ENCODE measurements at regions not wholly inside any gene's neighbourhood (a gene's known extent, or its start where the extent isn't known, plus 50 kb on each side); places are given as distances from the start of the nearest gene placed in this dataset.

GRCh38 chr1:214106375-214106774, 118.6 kb downstream of the PROX1 start:
- TF ChIP-seq ZFP30 (CRISPR knock-in tag; IDR thresholded peaks at IDR 0.05) (no peak), ARNTL (CRISPR knock-in tag; IDR thresholded peaks at IDR 0.05; ENCODE audit: borderline replicate concordance, low read depth) (no peak), TOX (CRISPR knock-in tag; IDR thresholded peaks at IDR 0.05; ENCODE audit: borderline replicate concordance) (no peak), BACH2 (CRISPR knock-in tag; IDR thresholded peaks at IDR 0.05; ENCODE audit: borderline replicate concordance) (no peak), PATZ1 (CRISPR knock-in tag; IDR thresholded peaks at IDR 0.05; ENCODE audit: borderline replicate concordance) (no peak), ZNF565 (CRISPR knock-in tag; conservative IDR thresholded peaks at IDR 0.05; ENCODE audit: low read depth) (no peak), RARB (CRISPR knock-in tag; IDR thresholded peaks at IDR 0.05) (no peak), ZNF70 (CRISPR knock-in tag; IDR thresholded peaks at IDR 0.05) (no peak), ZC3H10 (CRISPR knock-in tag; IDR thresholded peaks at IDR 0.05) (no peak), ZNF8 (CRISPR knock-in tag; IDR thresholded peaks at IDR 0.05) (no peak), TCF4 (CRISPR knock-in tag; IDR thresholded peaks at IDR 0.05; ENCODE audit: borderline replicate concordance) (no peak), OSR1 (CRISPR knock-in tag; IDR thresholded peaks at IDR 0.05) (no peak)
- TF ChIP-seq, protein P1, sequence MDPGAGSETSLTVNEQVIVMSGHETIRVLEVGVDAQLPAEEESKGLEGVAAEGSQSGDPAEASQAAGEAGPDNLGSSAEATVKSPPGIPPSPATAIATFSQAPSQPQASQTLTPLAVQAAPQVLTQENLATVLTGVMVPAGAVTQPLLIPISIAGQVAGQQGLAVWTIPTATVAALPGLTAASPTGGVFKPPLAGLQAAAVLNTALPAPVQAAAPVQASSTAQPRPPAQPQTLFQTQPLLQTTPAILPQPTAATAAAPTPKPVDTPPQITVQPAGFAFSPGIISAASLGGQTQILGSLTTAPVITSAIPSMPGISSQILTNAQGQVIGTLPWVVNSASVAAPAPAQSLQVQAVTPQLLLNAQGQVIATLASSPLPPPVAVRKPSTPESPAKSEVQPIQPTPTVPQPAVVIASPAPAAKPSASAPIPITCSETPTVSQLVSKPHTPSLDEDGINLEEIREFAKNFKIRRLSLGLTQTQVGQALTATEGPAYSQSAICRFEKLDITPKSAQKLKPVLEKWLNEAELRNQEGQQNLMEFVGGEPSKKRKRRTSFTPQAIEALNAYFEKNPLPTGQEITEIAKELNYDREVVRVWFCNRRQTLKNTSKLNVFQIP (CRISPR knock-in tag; IDR thresholded peaks at IDR 0.05; ENCODE audit: borderline replicate concordance, low read depth) = no peak

All from SK-N-SH treated with all-trans-retinoic acid at 6 μM for 48 hours (cell line).